NCI-H2029 treated with DMSO at 0.1 percent for 48 hours (cell line): ENCODE measurements at regions not wholly inside any gene's neighbourhood (a gene's known extent, or its start where the extent isn't known, plus 50 kb on each side); places are given as distances from the start of the nearest gene placed in this dataset.

ENCODE experiments used
- DNase-seq: peaks from one replicate; lab custom pipeline; 2025; lab: John Stamatoyannopoulos, UW

GRCh38 chr10:21203473-21204107 lies 306.5 kb upstream of the NEBL start:
- DNase-seq: no peak

- no peak for DNase-seq
These were observed 305.8 kb upstream of the NEBL start for GRCh38 chr10:21202776-21203462.

GRCh38 chr10:21199501-21199900 lies 302.4 kb upstream of the NEBL start:
- DNase-seq: no peak

GRCh38 chr10:21197838-21198237 lies 300.7 kb upstream of the NEBL start:
- no peak for DNase-seq

- no peak for DNase-seq
These were observed 299.8 kb upstream of the NEBL start for GRCh38 chr10:21196822-21197395.

- peak; percentile 45 for DNase-seq
These were observed 298.1 kb upstream of the NEBL start for GRCh38 chr10:21195252-21195651.

- peak; percentile 42 for DNase-seq
These were observed 297.4 kb upstream of the NEBL start for GRCh38 chr10:21194510-21194993.

GRCh38 chr10:21193196-21193595 lies 296.1 kb upstream of the NEBL start:
- no peak for DNase-seq

GRCh38 chr10:21191512-21191911 lies 294.4 kb upstream of the NEBL start:
- DNase-seq: no peak

GRCh38 chr10:21184984-21185383 lies 287.9 kb upstream of the NEBL start:
- no peak for DNase-seq

- DNase-seq: peak; percentile 20
These were observed 287.1 kb upstream of the NEBL start for GRCh38 chr10:21184216-21184615.

GRCh38 chr10:21183025-21183424 lies 285.9 kb upstream of the NEBL start:
- no peak for DNase-seq

- no peak for DNase-seq
These were observed 284.3 kb upstream of the NEBL start for GRCh38 chr10:21181451-21181850.

GRCh38 chr10:21180604-21181003 lies 283.5 kb upstream of the NEBL start:
- no peak for DNase-seq

- no peak for DNase-seq
These were observed 279.9 kb upstream of the NEBL start for GRCh38 chr10:21176934-21177480.

GRCh38 chr10:21175797-21176196 lies 278.7 kb upstream of the NEBL start:
- no peak for DNase-seq

- DNase-seq: no peak
These were observed 277.8 kb upstream of the NEBL start for GRCh38 chr10:21174715-21175495.

- no peak for DNase-seq
These were observed 276.9 kb upstream of the NEBL start for GRCh38 chr10:21173802-21174714.

GRCh38 chr10:21172930-21173801 lies 276.1 kb upstream of the NEBL start:
- no peak for DNase-seq

- no peak for DNase-seq
These were observed 275.4 kb upstream of the NEBL start for GRCh38 chr10:21172542-21172929.
